Omental fat pad (tissue), 3 donors: ENCODE measurements at regions not wholly inside any gene's neighbourhood (a gene's known extent, or its start where the extent isn't known, plus 50 kb on each side); places are given as distances from the start of the nearest gene placed in this dataset.

ENCODE experiments used
- ATAC-seq: fragments of 150-250 bp; one replicate; pipeline ENCODE4 v1.9.1; 2016; ENCODE audit warnings: mild to moderate bottlenecking, moderate library complexity; ENCODE audit not compliant: low FRiP score
- DNase-seq: peaks from one replicate; pipeline ENCODE4 v3.0.0-alpha.2; 2019; ENCODE audit warnings: low spot score
- CTCF ChIP-seq, 3 donors: fragments of 450-650 bp; IDR thresholded peaks; one replicate each; pipeline ENCODE4 v1.5.1; 2016 to 2017; ENCODE audit warnings: antibody characterized with exemption in 3 of 3, mild to moderate bottlenecking in 3 of 3, moderate library complexity in 2 of 3

GRCh38 chr9:135229701-135230385 is 142.4 kb downstream of the OLFM1 start:
- DNase-seq: no peak
- no peak for ATAC-seq
- no peak for TF ChIP-seq CTCF (IDR thresholded peaks at IDR 0.05)

- DNase-seq: no peak
- TF ChIP-seq CTCF (IDR thresholded peaks at IDR 0.05): no peak
- ATAC-seq: no peak
Measured at GRCh38 chr9:135230386-135230765, 142.9 kb downstream of the OLFM1 start.

- DNase-seq: no peak
- TF ChIP-seq CTCF (IDR thresholded peaks at IDR 0.05): no peak
- no peak for ATAC-seq
Measured at GRCh38 chr9:135230817-135231520, 143.5 kb downstream of the OLFM1 start.

GRCh38 chr9:135239100-135239768 is 151.8 kb downstream of the OLFM1 start:
- ATAC-seq (no peak), DNase-seq (no peak)
- no peak for TF ChIP-seq CTCF (IDR thresholded peaks at IDR 0.05)

- DNase-seq (no peak), ATAC-seq (no peak)
Measured at GRCh38 chr9:135239769-135240141, 152.3 kb downstream of the OLFM1 start.

GRCh38 chr9:135240222-135240621 is 152.8 kb downstream of the OLFM1 start:
- no peak for TF ChIP-seq CTCF (IDR thresholded peaks at IDR 0.05)
- DNase-seq: no peak
- no peak for ATAC-seq

More at GRCh38 chr9:135239769-135240141, 152.3 kb downstream of the OLFM1 start:
- TF ChIP-seq CTCF (IDR thresholded peaks at IDR 0.05): no peak
